ENCODE measurements at regions not wholly inside any gene's neighbourhood (a gene's known extent, or its start where the extent isn't known, plus 50 kb on each side); places are given as distances from the start of the nearest gene placed in this dataset.

DNA sequence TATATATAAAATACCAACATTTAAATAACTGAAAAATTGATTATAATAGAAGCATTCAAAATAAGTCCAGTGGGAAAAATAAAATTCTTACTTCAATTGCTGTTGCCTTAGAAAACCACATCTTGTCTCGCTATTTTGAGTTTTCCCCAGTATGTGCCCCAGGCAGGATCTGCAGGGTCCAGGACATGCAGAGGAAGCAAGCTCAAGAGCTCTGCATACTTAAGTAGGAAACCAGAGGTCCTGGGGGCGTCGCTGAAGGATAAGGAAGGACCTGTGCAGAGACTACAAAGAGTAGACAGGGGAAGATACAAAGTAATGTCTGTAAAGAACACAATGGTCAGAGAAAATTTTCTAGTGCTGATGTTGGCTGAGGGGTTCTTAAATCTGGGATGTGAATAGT is 310.5 kb upstream of the EMCN start:
- no peak for TF ChIP-seq POLR2A (IDR thresholded peaks at IDR 0.05)
- TF ChIP-seq, protein P1, sequence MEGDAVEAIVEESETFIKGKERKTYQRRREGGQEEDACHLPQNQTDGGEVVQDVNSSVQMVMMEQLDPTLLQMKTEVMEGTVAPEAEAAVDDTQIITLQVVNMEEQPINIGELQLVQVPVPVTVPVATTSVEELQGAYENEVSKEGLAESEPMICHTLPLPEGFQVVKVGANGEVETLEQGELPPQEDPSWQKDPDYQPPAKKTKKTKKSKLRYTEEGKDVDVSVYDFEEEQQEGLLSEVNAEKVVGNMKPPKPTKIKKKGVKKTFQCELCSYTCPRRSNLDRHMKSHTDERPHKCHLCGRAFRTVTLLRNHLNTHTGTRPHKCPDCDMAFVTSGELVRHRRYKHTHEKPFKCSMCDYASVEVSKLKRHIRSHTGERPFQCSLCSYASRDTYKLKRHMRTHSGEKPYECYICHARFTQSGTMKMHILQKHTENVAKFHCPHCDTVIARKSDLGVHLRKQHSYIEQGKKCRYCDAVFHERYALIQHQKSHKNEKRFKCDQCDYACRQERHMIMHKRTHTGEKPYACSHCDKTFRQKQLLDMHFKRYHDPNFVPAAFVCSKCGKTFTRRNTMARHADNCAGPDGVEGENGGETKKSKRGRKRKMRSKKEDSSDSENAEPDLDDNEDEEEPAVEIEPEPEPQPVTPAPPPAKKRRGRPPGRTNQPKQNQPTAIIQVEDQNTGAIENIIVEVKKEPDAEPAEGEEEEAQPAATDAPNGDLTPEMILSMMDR (IDR thresholded peaks at IDR 0.05): no peak
- Histone ChIP-seq H3K27me3 (no peaks in the 10 kb centered on the region), H3K4me1 (no peaks in the 10 kb centered on the region), H3K4me3 (no peak overlapping the region), H3K36me3 (no peaks in the 10 kb centered on the region), H3K9me3 (no peaks in the 10 kb centered on the region), H3K27ac (no peak overlapping the region)
- intact Hi-C loops (cut with DNase I): no loop called here
- DNase-seq: no peak
- 54 to 77% methylated on average over 3 of the region's 3 CpGs for WGBS, 2 donors

DNA sequence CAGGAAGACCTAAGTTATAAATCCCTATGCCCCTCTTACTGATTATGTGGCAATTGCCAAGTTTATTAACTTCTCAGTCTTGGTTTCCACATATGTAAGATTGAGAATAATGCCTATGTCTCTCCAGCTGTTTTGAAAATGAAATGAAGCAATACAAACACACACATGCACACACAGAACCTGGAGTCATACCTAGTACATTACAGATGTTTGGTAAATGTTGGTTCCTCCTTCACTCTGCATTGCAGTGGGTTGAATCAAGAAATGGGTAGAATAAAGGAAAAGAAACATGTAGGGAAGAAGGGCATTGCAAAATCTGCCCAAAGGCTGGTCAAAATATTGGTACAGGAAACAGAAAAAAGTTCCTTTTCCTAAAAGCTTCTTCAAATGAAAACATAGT is 309.9 kb upstream of the EMCN start:
- no peak overlapping the region for H3K27ac ChIP-seq
- TF ChIP-seq POLR2A (IDR thresholded peaks at IDR 0.05): no peak
- TF ChIP-seq, protein P1 (IDR thresholded peaks at IDR 0.05): no peak
- no peak for DNase-seq

DNA sequence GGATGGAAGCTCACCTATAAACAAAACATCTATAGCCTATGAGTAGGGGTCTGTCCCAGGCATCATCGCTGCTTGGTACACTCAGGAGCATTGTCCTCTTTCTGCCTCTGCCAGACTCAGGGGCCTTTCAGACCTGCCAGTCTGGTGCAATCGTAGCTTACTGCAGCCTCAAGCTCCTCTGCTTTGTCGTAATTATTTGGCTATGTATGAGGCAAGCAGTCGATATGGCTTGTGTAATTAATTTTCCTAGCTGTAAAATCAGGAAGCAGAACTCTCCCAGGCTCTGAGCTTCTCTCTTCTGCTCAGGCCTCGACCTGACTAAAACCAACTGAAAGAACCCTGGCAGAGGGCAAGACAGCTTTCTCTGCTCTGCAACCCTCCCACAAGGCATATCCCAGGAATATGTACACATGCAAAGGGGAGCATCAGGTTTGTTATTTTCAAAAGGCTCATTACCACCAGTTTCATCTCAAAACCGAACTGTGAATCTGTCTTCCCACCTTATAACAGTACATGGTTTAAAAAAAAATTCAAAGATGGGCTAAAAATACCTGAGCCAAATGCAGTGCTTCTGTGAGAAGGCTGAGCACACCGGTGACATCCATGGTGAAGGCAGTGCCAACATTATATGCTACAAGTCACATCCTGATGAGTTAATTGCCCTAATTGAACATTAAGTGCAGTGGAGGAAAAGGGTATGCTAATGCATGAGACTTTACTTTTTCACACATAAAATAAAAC is 309.2 kb upstream of the EMCN start:
- H3K9me3 ChIP-seq: no peaks in the 10 kb centered on the region
- no peaks in the 10 kb centered on the region for H3K27me3 ChIP-seq
- H3K36me3 ChIP-seq: no peaks in the 10 kb centered on the region
- TF ChIP-seq POLR2A (IDR thresholded peaks at IDR 0.05): no peak
- TF ChIP-seq, protein P1 (IDR thresholded peaks at IDR 0.05): no peak
- DNase-seq: no peak
- H3K4me3 ChIP-seq: no peak overlapping the region
- intact Hi-C loops (cut with DNase I): no loop called here
- no peaks in the 10 kb centered on the region for H3K4me1 ChIP-seq
- WGBS, 2 donors: 72 to 78% methylated on average over 7 of the region's 7 CpGs
- H3K27ac ChIP-seq: no peak overlapping the region

More for the DNA sequence above, 309.9 kb upstream of the EMCN start:
- Histone ChIP-seq H3K27me3 (no peaks in the 10 kb centered on the region), H3K36me3 (no peaks in the 10 kb centered on the region), H3K4me3 (no peak overlapping the region), H3K4me1 (no peaks in the 10 kb centered on the region), H3K9me3 (no peaks in the 10 kb centered on the region)
- intact Hi-C loops (cut with DNase I): no loop called here

DNA sequence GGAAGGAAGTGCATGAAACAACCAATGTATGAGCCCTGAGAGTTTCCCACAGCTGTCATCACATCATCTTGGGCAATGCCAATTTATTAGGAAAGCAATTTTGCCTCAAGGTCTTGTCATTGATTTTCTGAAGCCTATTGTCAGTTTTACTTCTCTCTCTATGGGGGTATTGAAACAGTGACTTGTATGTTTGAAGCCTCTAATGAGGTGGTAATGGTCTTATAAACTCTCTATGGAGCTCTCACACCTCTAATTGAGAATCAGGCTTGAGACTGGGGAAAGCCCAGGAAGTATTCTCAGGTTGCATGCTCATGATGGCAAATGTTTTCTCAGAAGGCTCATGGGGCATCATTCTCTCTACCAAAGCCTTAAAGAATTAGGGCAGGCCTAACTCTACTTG is 308.2 kb upstream of the EMCN start:
- DNase-seq: no peak
- TF ChIP-seq, protein P1 (IDR thresholded peaks at IDR 0.05): no peak
- no peak for TF ChIP-seq POLR2A (IDR thresholded peaks at IDR 0.05)
- intact Hi-C loops (cut with DNase I): no loop called here

DNA sequence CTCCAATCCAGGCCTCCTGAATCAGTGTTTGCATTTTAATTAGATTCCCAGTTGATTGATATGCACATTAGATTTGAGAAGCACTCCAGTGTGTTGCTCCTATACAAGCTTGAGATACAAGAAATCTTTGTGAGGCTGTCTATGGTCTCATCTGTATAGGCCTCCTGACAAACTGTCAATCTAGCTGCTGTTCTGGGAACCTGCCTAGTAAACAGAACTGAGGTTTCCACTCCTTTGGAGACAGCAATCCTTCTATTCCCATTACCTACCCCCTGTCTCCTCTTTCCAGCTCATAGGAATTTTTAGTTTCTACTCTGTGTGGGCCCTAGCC is 306.1 kb upstream of the EMCN start:
- no peaks in the 10 kb centered on the region for H3K36me3 ChIP-seq
- no peak overlapping the region for H3K4me3 ChIP-seq
- no peak for DNase-seq
- H3K27me3 ChIP-seq: no peaks in the 10 kb centered on the region
- H3K9me3 ChIP-seq: no peaks in the 10 kb centered on the region
- intact Hi-C loops (cut with DNase I): no loop called here
- H3K4me1 ChIP-seq: no peaks in the 10 kb centered on the region
- no peak for TF ChIP-seq POLR2A (IDR thresholded peaks at IDR 0.05)
- TF ChIP-seq, protein P1 (IDR thresholded peaks at IDR 0.05): no peak
- H3K27ac ChIP-seq: no peak overlapping the region

More for the DNA sequence above, 308.2 kb upstream of the EMCN start:
- no peaks in the 10 kb centered on the region for H3K9me3 ChIP-seq
- no peaks in the 10 kb centered on the region for H3K4me1 ChIP-seq
- H3K36me3 ChIP-seq: no peaks in the 10 kb centered on the region
- H3K27ac ChIP-seq: no peak overlapping the region
- H3K4me3 ChIP-seq: no peak overlapping the region
- H3K27me3 ChIP-seq: no peaks in the 10 kb centered on the region
